ENCODE measurements at regions not wholly inside any gene's neighbourhood (a gene's known extent, or its start where the extent isn't known, plus 50 kb on each side); places are given as distances from the start of the nearest gene placed in this dataset.

GRCh38 chr13:73290844-73291243, 232.0 kb downstream of the KLF5 start:
- TF ChIP-seq CTCF (conservative IDR thresholded peaks at IDR 0.05): no peak
- H3K27ac ChIP-seq: no peak overlapping the region

GRCh38 chr13:73288596-73288995, 229.8 kb downstream of the KLF5 start:
- no peak overlapping the region for H3K27ac ChIP-seq
- TF ChIP-seq CTCF (conservative IDR thresholded peaks at IDR 0.05): no peak

- peak overlapping the region; percentile 31; the same call in 1 of the 2 replicates for H3K27ac ChIP-seq
- no peak for TF ChIP-seq CTCF (conservative IDR thresholded peaks at IDR 0.05)
Measured at GRCh38 chr13:73287831-73288230, 229.0 kb downstream of the KLF5 start.

GRCh38 chr13:73286942-73287620, 228.3 kb downstream of the KLF5 start:
- no peak for TF ChIP-seq CTCF (conservative IDR thresholded peaks at IDR 0.05)
- H3K27ac ChIP-seq: peak overlapping the region; percentile 31; the same call in 1 of the 2 replicates

GRCh38 chr13:73286177-73286576, 227.4 kb downstream of the KLF5 start:
- no peak for TF ChIP-seq CTCF (conservative IDR thresholded peaks at IDR 0.05)
- no peak overlapping the region for H3K27ac ChIP-seq

- no peak for TF ChIP-seq CTCF (conservative IDR thresholded peaks at IDR 0.05)
- H3K27ac ChIP-seq: no peak overlapping the region
Measured at GRCh38 chr13:73284081-73284874, 225.5 kb downstream of the KLF5 start.

- H3K27ac ChIP-seq: no peak overlapping the region
- TF ChIP-seq CTCF (conservative IDR thresholded peaks at IDR 0.05): no peak
Measured at GRCh38 chr13:73283636-73284035, 224.8 kb downstream of the KLF5 start.
